NCI-H146 treated with DMSO at 0.1 percent for 48 hours (cell line): ENCODE measurements at regions not wholly inside any gene's neighbourhood (a gene's known extent, or its start where the extent isn't known, plus 50 kb on each side); places are given as distances from the start of the nearest gene placed in this dataset.
"Not testable (repeated sequence)": the region's sequence is repeated elsewhere in the genome, so short reads cannot be mapped to it uniquely, and the experiment has no call there.

ENCODE experiments used
- DNase-seq: peaks from one replicate; lab custom pipeline; 2025; ENCODE audit not compliant: unreplicated experiment; lab: John Stamatoyannopoulos, UW

GRCh38 chr7:153983186-153983585, 69.0 kb upstream of the DPP6 start:
- not testable (repeated sequence) for DNase-seq

- DNase-seq: not testable (repeated sequence)
These were observed 63.1 kb upstream of the DPP6 start for GRCh38 chr7:153989066-153989627.

- not testable (repeated sequence) for DNase-seq
These were observed 62.3 kb upstream of the DPP6 start for GRCh38 chr7:153989742-153990425.

- DNase-seq: not testable (repeated sequence)
These were observed 60.7 kb upstream of the DPP6 start for GRCh38 chr7:153991471-153991870.

GRCh38 chr7:153993402-153993801, 58.8 kb upstream of the DPP6 start:
- not testable (repeated sequence) for DNase-seq

GRCh38 chr7:153998896-153999295, 53.3 kb upstream of the DPP6 start:
- DNase-seq: not testable (repeated sequence)
